ENCODE measurements at regions not wholly inside any gene's neighbourhood (a gene's known extent, or its start where the extent isn't known, plus 50 kb on each side); places are given as distances from the start of the nearest gene placed in this dataset.

GRCh38 chr2:157995117-157995516 is 106.6 kb upstream of the UPP2 start:
- DNase-seq (ENCODE audit: extremely low read depth, low read depth): no peak
- TF ChIP-seq CTCF (IDR thresholded peaks at IDR 0.05; ENCODE audit: low read depth, low read length, missing control alignments): no peak
- no peak overlapping the region for H3K4me3 ChIP-seq (replicated peaks; ENCODE audit: low read depth, low read length)

DNA sequence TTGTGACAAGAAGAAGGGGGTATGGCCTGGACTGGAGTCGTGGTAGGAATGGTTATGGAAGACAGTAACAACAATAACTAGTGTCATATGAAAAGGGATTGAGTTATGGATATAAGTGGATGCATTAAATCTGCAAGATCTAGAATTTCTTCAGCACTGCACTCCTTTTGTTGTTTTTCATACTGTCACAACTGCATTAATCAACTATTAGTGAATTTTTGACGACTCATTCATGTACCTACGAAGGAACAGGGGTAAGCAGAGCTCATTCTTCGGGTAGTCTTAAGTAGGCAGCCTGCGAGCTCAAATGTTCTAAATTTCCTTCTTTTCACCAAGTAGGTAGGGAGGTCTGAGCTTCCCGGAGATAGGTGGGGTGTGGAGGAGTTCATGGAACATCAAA is 109.7 kb upstream of the UPP2 start:
- TF ChIP-seq CTCF (IDR thresholded peaks at IDR 0.05; ENCODE audit: low read depth, low read length, missing control alignments): no peak
- no peak for DNase-seq (ENCODE audit: extremely low read depth, low read depth)

GRCh38 chr2:157990173-157990572 is 111.5 kb upstream of the UPP2 start:
- no peak for TF ChIP-seq CTCF (IDR thresholded peaks at IDR 0.05; ENCODE audit: low read depth, low read length, missing control alignments)
- DNase-seq (ENCODE audit: extremely low read depth, low read depth): no peak
- no peak overlapping the region for H3K4me3 ChIP-seq (replicated peaks; ENCODE audit: low read depth, low read length)

More for the DNA sequence above, 109.7 kb upstream of the UPP2 start:
- H3K4me3 ChIP-seq (replicated peaks; ENCODE audit: low read depth, low read length): no peak overlapping the region

- no peak overlapping the region for H3K4me3 ChIP-seq (replicated peaks; ENCODE audit: low read depth, low read length)
- TF ChIP-seq CTCF (IDR thresholded peaks at IDR 0.05; ENCODE audit: low read depth, low read length, missing control alignments): peak; percentile 5
- DNase-seq (ENCODE audit: extremely low read depth, low read depth): no peak
Measured at GRCh38 chr2:157989227-157989626, 112.4 kb upstream of the UPP2 start.

GRCh38 chr2:157986761-157987160 is 110.6 kb upstream of the ACVR1 start:
- no peak overlapping the region for H3K4me3 ChIP-seq (replicated peaks; ENCODE audit: low read depth, low read length)
- DNase-seq (ENCODE audit: extremely low read depth, low read depth): no peak
- TF ChIP-seq CTCF (IDR thresholded peaks at IDR 0.05; ENCODE audit: low read depth, low read length, missing control alignments): no peak

- TF ChIP-seq CTCF (IDR thresholded peaks at IDR 0.05; ENCODE audit: low read depth, low read length, missing control alignments): no peak
- H3K4me3 ChIP-seq (replicated peaks; ENCODE audit: low read depth, low read length): no peak overlapping the region
- DNase-seq (ENCODE audit: extremely low read depth, low read depth): no peak
Measured at GRCh38 chr2:157984866-157985265, 108.7 kb upstream of the ACVR1 start.

DNA sequence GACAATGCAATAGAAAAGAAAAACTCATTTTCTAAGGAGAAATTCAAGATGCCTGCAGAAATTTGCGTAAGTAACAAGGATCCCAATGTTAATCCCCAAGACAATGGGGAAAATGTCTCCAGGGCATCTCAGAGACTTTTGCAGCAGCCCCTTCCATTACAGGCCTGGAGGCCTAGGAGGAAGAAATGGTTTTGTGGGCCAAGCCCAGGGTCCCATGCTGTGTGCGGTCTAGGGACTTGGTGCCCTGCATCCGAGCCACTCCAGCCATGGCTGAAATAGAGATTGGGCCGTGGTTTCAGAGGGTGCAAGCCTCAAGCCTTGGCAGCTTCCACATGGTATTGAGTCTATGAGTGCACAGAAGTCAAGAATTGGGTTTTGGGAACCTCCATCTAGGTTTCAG is 103.9 kb upstream of the ACVR1 start:
- DNase-seq (ENCODE audit: extremely low read depth, low read depth): no peak
- no peak overlapping the region for H3K4me3 ChIP-seq (replicated peaks; ENCODE audit: low read depth, low read length)
- TF ChIP-seq CTCF (IDR thresholded peaks at IDR 0.05; ENCODE audit: low read depth, low read length, missing control alignments): no peak

Measured in HFF-Myc (cell line).